GM18868 (cell line): ENCODE measurements at regions not wholly inside any gene's neighbourhood (a gene's known extent, or its start where the extent isn't known, plus 50 kb on each side); places are given as distances from the start of the nearest gene placed in this dataset.
"Not testable (repeated sequence)": the region's sequence is repeated elsewhere in the genome, so short reads cannot be mapped to it uniquely, and the experiment has no call there.

Experiments
- ATAC-seq: cut with Tn5 transposase; IDR thresholded peaks from one replicate; pipeline ENCODE4 v1.9.1; 2021; ENCODE audit warnings: mild to moderate bottlenecking, moderate library complexity; ENCODE audit not compliant: unreplicated experiment

DNA sequence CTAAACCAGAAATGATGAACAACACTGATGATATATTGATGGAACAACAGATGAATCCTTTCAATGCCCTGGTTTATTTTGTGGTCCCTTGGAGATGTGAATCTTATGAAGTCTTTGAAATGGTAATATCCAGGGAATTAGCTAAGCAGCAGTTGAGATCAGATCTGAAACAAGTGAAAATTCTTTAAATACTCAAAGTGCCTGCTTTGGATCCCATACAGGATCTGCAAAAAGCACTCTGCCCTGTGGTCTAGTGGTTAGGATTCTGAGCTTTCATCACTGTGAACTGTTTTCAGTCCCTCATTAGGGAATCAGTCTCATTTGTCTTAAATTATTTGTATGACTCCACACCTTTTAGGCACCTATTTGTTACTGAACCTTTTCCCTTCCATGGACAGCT, 211.3 kb upstream of the TGIF2LY start:
- ATAC-seq: not testable (repeated sequence)

DNA sequence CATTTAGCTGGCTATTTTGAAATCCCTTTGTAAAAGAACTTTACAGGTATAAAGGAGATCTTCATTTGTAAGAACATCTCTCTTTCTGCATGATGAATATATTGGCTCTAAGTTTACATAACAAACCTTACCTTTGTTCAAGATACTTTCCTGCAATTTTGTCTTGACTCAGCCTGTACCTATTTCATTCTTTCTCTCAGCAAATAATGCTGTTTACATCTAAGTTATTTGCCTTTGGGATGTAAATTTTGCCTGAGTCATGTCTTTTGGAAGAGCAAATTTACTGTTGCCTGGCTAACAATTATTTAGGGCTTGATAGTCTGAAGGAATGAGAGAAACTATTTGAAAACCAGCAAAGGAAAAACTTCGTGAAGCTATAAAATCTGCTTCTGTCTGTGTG, 210.4 kb upstream of the TGIF2LY start:
- ATAC-seq: not testable (repeated sequence)

GRCh38 chrY:3391508-3391907, 187.4 kb upstream of the TGIF2LY start:
- ATAC-seq: not testable (repeated sequence)

GRCh38 chrY:3404241-3404640, 174.6 kb upstream of the TGIF2LY start:
- ATAC-seq: not testable (repeated sequence)

DNA sequence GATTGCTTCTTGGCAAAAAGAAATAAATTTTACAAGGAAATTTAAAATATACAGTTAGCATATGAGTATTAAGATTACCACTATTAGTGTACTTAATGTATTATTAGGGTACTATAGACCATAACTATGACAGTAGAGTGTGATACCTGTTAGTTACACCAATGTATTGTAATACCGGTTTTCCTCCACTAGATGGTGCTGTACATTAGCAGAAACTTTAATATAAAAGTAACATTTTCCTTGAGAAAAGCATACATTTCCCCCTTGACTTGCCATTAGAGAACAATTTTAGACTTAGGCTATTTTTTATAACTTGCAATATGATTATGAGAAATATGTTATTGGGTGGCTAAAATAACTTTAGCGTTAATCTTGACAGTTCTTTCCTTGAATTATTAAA, 173.3 kb upstream of the TGIF2LY start:
- not testable (repeated sequence) for ATAC-seq

DNA sequence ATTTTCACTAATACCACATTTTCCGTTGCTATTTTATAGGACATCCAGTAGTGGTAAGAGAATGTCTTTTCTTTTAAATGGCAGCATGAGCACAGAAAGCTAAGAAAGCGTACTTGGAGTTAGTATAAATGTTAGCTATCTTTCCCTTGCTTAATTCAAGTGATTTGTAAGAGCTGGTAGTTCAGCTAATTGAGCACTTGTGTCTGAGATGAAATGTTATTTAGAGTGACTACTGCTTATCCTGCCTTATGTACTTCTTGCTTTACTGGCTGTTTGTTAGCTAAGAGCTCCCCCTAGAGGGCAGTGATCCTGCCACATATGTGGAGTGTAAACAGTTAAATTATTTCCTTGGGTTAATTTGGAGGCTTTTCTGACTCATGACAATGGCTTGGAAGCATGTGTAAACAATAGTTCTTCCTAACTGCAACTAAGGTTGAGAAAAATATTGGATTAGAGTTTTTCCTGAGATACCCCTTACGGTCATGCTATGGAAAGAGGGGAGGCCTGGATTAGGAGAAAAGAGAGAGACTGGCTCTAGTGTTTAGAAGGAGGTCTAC, 171.9 kb upstream of the TGIF2LY start:
- ATAC-seq: not testable (repeated sequence)

DNA sequence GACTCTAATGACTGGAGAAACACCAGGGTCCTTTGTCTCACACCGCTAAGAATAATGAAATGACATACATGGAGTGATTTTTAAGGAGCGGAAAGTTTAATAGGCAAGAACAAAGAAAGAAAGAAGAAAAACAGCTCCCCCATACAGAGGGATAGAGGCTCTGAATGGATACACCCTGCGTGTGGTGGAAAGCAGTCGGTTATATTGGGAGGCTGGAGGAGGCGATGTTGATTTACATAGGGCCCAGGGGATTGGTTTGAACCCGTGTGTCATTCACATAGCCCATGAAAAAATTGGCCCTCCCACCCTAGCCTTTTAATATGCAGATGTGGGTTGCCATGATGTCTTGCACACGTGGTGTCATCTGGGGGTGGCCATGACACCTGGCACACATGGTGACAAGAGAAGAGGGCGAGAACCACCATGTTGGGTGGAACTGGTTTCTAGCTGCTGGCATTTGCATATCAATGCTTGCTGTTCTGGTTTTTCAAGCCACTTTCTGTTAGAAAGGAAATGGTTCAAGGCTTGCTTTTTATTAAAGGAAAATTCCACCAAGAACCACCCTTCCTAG, 168.5 kb upstream of the TGIF2LY start:
- ATAC-seq: not testable (repeated sequence)
